ENCODE measurements at regions not wholly inside any gene's neighbourhood (a gene's known extent, or its start where the extent isn't known, plus 50 kb on each side); places are given as distances from the start of the nearest gene placed in this dataset.

DNA sequence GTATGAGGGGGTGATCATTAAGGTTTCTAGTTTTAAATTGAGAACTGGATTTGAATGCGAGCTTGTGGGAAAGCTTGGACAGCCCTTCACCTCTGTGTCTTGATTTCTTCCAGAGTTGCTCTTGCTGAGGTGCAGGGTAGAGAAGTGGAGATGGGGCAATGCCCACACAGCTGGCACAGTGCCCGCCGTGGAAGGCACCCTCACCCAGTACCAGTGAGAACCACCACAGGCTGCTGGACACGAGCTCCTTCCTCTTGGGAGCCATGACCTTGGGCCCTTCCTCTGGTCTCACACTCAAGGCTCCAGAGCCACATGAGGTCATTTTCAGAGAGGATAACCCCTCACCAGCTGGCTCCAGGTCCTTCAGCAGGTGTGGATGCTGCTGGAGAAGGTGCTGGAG lies 67.3 kb downstream of the DACT2 start:
- TF ChIP-seq POLR2A (IDR thresholded peaks at IDR 0.05; ENCODE audit: low read depth, low read length) (no peak), TAF1 (IDR thresholded peaks at IDR 0.05; ENCODE audit: low read depth, low read length) (no peak), POLR2AphosphoS5 (IDR thresholded peaks at IDR 0.05; ENCODE audit: low read depth, low read length) (no peak), PAX5 (IDR thresholded peaks at IDR 0.05; ENCODE audit: insufficient read depth, low read length, severe bottlenecking) (no peak)
